ENCODE measurements at regions not wholly inside any gene's neighbourhood (a gene's known extent, or its start where the extent isn't known, plus 50 kb on each side); places are given as distances from the start of the nearest gene placed in this dataset.

DNA sequence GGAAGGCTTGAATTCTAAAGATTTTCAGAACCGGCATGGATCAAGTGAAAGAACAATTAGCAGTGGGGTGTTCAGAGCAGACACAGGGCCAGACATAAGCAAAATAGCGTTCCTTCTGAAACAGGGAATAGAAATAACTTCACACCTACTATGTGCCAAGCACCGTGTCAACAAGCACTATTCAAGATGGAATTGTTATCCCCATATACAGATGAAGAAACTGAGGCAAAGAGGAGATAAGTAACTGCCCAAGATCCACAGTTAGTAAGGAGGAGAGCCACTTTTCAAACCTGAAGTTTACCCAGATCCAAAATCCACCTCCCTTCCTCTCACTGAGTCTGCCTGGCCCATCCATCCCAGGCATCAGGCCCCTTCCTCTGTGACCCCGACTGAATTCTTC lies 73.6 kb upstream of the PIK3CG start:
- TF ChIP-seq POLR2AphosphoS5 (IDR thresholded peaks at IDR 0.05; ENCODE audit: low read depth) (no peak), CREB1 (CRISPR knock-in tag; IDR thresholded peaks at IDR 0.05; ENCODE audit: low read depth) (no peak), EZH2phosphoT487 (IDR thresholded peaks at IDR 0.05; ENCODE audit: unreplicated experiment) (no peak), EZH2 (IDR thresholded peaks at IDR 0.05; ENCODE audit: low read depth, unreplicated experiment) (no peak), ZNF114 (CRISPR knock-in tag; IDR thresholded peaks at IDR 0.05) (no peak)
- TF ChIP-seq, protein P1, sequence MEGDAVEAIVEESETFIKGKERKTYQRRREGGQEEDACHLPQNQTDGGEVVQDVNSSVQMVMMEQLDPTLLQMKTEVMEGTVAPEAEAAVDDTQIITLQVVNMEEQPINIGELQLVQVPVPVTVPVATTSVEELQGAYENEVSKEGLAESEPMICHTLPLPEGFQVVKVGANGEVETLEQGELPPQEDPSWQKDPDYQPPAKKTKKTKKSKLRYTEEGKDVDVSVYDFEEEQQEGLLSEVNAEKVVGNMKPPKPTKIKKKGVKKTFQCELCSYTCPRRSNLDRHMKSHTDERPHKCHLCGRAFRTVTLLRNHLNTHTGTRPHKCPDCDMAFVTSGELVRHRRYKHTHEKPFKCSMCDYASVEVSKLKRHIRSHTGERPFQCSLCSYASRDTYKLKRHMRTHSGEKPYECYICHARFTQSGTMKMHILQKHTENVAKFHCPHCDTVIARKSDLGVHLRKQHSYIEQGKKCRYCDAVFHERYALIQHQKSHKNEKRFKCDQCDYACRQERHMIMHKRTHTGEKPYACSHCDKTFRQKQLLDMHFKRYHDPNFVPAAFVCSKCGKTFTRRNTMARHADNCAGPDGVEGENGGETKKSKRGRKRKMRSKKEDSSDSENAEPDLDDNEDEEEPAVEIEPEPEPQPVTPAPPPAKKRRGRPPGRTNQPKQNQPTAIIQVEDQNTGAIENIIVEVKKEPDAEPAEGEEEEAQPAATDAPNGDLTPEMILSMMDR (conservative IDR thresholded peaks at IDR 0.05; ENCODE audit: low read depth in 2 of 2): no peak
- TF ChIP-seq, protein P2, sequence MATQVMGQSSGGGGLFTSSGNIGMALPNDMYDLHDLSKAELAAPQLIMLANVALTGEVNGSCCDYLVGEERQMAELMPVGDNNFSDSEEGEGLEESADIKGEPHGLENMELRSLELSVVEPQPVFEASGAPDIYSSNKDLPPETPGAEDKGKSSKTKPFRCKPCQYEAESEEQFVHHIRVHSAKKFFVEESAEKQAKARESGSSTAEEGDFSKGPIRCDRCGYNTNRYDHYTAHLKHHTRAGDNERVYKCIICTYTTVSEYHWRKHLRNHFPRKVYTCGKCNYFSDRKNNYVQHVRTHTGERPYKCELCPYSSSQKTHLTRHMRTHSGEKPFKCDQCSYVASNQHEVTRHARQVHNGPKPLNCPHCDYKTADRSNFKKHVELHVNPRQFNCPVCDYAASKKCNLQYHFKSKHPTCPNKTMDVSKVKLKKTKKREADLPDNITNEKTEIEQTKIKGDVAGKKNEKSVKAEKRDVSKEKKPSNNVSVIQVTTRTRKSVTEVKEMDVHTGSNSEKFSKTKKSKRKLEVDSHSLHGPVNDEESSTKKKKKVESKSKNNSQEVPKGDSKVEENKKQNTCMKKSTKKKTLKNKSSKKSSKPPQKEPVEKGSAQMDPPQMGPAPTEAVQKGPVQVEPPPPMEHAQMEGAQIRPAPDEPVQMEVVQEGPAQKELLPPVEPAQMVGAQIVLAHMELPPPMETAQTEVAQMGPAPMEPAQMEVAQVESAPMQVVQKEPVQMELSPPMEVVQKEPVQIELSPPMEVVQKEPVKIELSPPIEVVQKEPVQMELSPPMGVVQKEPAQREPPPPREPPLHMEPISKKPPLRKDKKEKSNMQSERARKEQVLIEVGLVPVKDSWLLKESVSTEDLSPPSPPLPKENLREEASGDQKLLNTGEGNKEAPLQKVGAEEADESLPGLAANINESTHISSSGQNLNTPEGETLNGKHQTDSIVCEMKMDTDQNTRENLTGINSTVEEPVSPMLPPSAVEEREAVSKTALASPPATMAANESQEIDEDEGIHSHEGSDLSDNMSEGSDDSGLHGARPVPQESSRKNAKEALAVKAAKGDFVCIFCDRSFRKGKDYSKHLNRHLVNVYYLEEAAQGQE (IDR thresholded peaks at IDR 0.05; ENCODE audit: unreplicated experiment): no peak
- TF ChIP-seq, protein P3, sequence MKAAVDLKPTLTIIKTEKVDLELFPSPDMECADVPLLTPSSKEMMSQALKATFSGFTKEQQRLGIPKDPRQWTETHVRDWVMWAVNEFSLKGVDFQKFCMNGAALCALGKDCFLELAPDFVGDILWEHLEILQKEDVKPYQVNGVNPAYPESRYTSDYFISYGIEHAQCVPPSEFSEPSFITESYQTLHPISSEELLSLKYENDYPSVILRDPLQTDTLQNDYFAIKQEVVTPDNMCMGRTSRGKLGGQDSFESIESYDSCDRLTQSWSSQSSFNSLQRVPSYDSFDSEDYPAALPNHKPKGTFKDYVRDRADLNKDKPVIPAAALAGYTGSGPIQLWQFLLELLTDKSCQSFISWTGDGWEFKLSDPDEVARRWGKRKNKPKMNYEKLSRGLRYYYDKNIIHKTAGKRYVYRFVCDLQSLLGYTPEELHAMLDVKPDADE (IDR thresholded peaks at IDR 0.05): no peak

Measured in GM23338 (cell line).